ENCODE measurements at regions not wholly inside any gene's neighbourhood (a gene's known extent, or its start where the extent isn't known, plus 50 kb on each side); places are given as distances from the start of the nearest gene placed in this dataset.

GRCh38 chr1:230561570-230561969 is 80.7 kb upstream of the COG2 start:
- ChIA-PET CTCF (no interaction called here), POLR2A (no interaction called here)

GRCh38 chr1:230558324-230558723 is 84.0 kb upstream of the COG2 start:
- intact Hi-C loops (cut with micrococcal nuclease) = no loop called here
- Histone ChIP-seq H3K9me3 (ENCODE audit: control insufficient read depth in 1 of 2, insufficient read depth in 1 of 2, low read depth in 1 of 2, low read length in 2 of 2) (no peaks in the 10 kb centered on the region), H3K9ac (ENCODE audit: low read length) (no peak overlapping the region), H3K4me2 (ENCODE audit: low read length) (no peak overlapping the region), H3K4me3 (replicated peaks in 1 of 2; ENCODE audit: low read depth in 1 of 2, low read length in 2 of 2) (no peak overlapping the region), H3K79me2 (ENCODE audit: insufficient read depth, low read length) (no peaks in the 10 kb centered on the region), H2AFZ (ENCODE audit: low read depth, low read length, poor library complexity, severe bottlenecking) (no peak overlapping the region), H3K9me2 (ENCODE audit: insufficient read depth) (no peaks in the 10 kb centered on the region), H4K20me1 (ENCODE audit: insufficient read depth) (no peaks in the 10 kb centered on the region), H3K4me1 (ENCODE audit: control insufficient read depth in 1 of 2, insufficient read depth in 2 of 2, low read length in 2 of 2) (no peaks in the 10 kb centered on the region), H3K27me3 (ENCODE audit: insufficient read depth, low read length) (peaks cover 41% of the 10 kb centered on the region), H3K27ac (ENCODE audit: low read depth, low read length) (no peak overlapping the region), H3K36me3 (ENCODE audit: control insufficient read depth in 1 of 2, insufficient read depth in 2 of 2, low read length in 2 of 2) (no peaks in the 10 kb centered on the region)
- TF ChIP-seq CBX3 (IDR thresholded peaks at IDR 0.05; ENCODE audit: low read depth) (no peak), EZH2 (IDR thresholded peaks at IDR 0.05) (no peak), MAX (IDR thresholded peaks at IDR 0.05) (no peak), REST (IDR thresholded peaks at IDR 0.05; ENCODE audit: low read depth) (no peak), EZH2phosphoT487 (IDR thresholded peaks at IDR 0.05; ENCODE audit: borderline replicate concordance) (no peak), POLR2AphosphoS5 (IDR thresholded peaks at IDR 0.05; ENCODE audit: low read depth, low read length) (no peak), EGR1 (IDR thresholded peaks at IDR 0.05; ENCODE audit: low read depth) (no peak), POLR2A (IDR thresholded peaks at IDR 0.05; ENCODE audit: borderline replicate concordance, extremely low read depth, insufficient read depth, insufficient read length) (no peak), JUND (IDR thresholded peaks at IDR 0.05) (no peak), CEBPB (IDR thresholded peaks at IDR 0.05; ENCODE audit: low read depth) (no peak)
- ChIA-PET CTCF (no interaction called here), POLR2A (no interaction called here), RAD21 (ENCODE audit: low non-redundant PET in 1 of 2, low total read pairs in 2 of 2, uncharacterized antibody in 2 of 2, unreplicated experiment in 2 of 2) (no interaction called here)
- no TSS peak for BruUV-seq (replicated peaks)
- DNase-seq (ENCODE audit: low read depth, low spot score) (no peak), ATAC-seq (no peak)

More at GRCh38 chr1:230561570-230561969, 80.7 kb upstream of the COG2 start:
- ATAC-seq (no peak), DNase-seq (ENCODE audit: low read depth, low spot score) (no peak)
- no TSS peak for BruUV-seq (replicated peaks)
- Histone ChIP-seq H4K20me1 (ENCODE audit: insufficient read depth) (no peaks in the 10 kb centered on the region), H3K4me2 (ENCODE audit: low read length) (no peak overlapping the region), H3K79me2 (ENCODE audit: insufficient read depth, low read length) (no peaks in the 10 kb centered on the region), H3K27ac (ENCODE audit: low read depth, low read length) (no peak overlapping the region), H3K9ac (ENCODE audit: low read length) (no peak overlapping the region), H3K36me3 (ENCODE audit: control insufficient read depth in 1 of 2, insufficient read depth in 2 of 2, low read length in 2 of 2) (no peaks in the 10 kb centered on the region), H3K4me3 (replicated peaks in 1 of 2; ENCODE audit: low read depth in 1 of 2, low read length in 2 of 2) (no peak overlapping the region), H2AFZ (ENCODE audit: low read depth, low read length, poor library complexity, severe bottlenecking) (no peak overlapping the region), H3K27me3 (ENCODE audit: insufficient read depth, low read length) (peaks cover 43% of the 10 kb centered on the region), H3K9me2 (ENCODE audit: insufficient read depth) (no peaks in the 10 kb centered on the region), H3K4me1 (ENCODE audit: control insufficient read depth in 1 of 2, insufficient read depth in 2 of 2, low read length in 2 of 2) (no peaks in the 10 kb centered on the region), H3K9me3 (ENCODE audit: control insufficient read depth in 1 of 2, insufficient read depth in 1 of 2, low read depth in 1 of 2, low read length in 2 of 2) (no peaks in the 10 kb centered on the region)
- intact Hi-C loops (cut with micrococcal nuclease) = no loop called here
- RAD21 ChIA-PET (ENCODE audit: low non-redundant PET in 1 of 2, low total read pairs in 2 of 2, uncharacterized antibody in 2 of 2, unreplicated experiment in 2 of 2) = no interaction called here
- TF ChIP-seq TCF7L2 (IDR thresholded peaks at IDR 0.05; ENCODE audit: borderline replicate concordance, extremely low read depth, insufficient read depth, insufficient read length) (no peak), CBX3 (IDR thresholded peaks at IDR 0.05; ENCODE audit: low read depth) (no peak)
